ENCODE measurements at regions not wholly inside any gene's neighbourhood (a gene's known extent, or its start where the extent isn't known, plus 50 kb on each side); places are given as distances from the start of the nearest gene placed in this dataset.

GRCh38 chr13:107301724-107302374 lies 733.9 kb upstream of the ARGLU1 start:
- DNase-seq (ENCODE audit: low read depth in 1 of 2, low spot score in 1 of 2): no peak
- in situ Hi-C loops (cut with HindIII; ENCODE audit: low pct_unique_long_range_greater_than_20kb, low sequenced_read_pairs): no loop called here
- no peak for TF ChIP-seq JUND (IDR thresholded peaks at IDR 0.05; ENCODE audit: low read depth)

GRCh38 chr13:107299717-107300116 lies 731.8 kb upstream of the ARGLU1 start:
- TF ChIP-seq JUND (IDR thresholded peaks at IDR 0.05; ENCODE audit: low read depth): no peak
- in situ Hi-C loops (cut with HindIII; ENCODE audit: low pct_unique_long_range_greater_than_20kb, low sequenced_read_pairs): no loop called here
- no peak for DNase-seq (ENCODE audit: low read depth in 1 of 2, low spot score in 1 of 2)

GRCh38 chr13:107296804-107297203 lies 728.9 kb upstream of the ARGLU1 start:
- DNase-seq (ENCODE audit: low read depth in 1 of 2, low spot score in 1 of 2): no peak
- no peak for TF ChIP-seq JUND (IDR thresholded peaks at IDR 0.05; ENCODE audit: low read depth)
- in situ Hi-C loops (cut with HindIII; ENCODE audit: low pct_unique_long_range_greater_than_20kb, low sequenced_read_pairs): no loop called here

GRCh38 chr13:107295416-107296140 lies 727.6 kb upstream of the ARGLU1 start:
- DNase-seq (ENCODE audit: low read depth in 1 of 2, low spot score in 1 of 2): no peak
- in situ Hi-C loops (cut with HindIII; ENCODE audit: low pct_unique_long_range_greater_than_20kb, low sequenced_read_pairs): no loop called here
- TF ChIP-seq JUND (IDR thresholded peaks at IDR 0.05; ENCODE audit: low read depth): no peak

GRCh38 chr13:107293924-107294323 lies 726.0 kb upstream of the ARGLU1 start:
- in situ Hi-C loops (cut with HindIII; ENCODE audit: low pct_unique_long_range_greater_than_20kb, low sequenced_read_pairs): no loop called here
- no peak for TF ChIP-seq JUND (IDR thresholded peaks at IDR 0.05; ENCODE audit: low read depth)
- DNase-seq (ENCODE audit: low read depth in 1 of 2, low spot score in 1 of 2): no peak

GRCh38 chr13:107291875-107292274 lies 723.9 kb upstream of the ARGLU1 start:
- DNase-seq (ENCODE audit: low read depth in 1 of 2, low spot score in 1 of 2): peak in 1 of 2 experiments; percentile 44

GRCh38 chr13:107289540-107289939 lies 721.6 kb upstream of the ARGLU1 start:
- no peak for TF ChIP-seq JUND (IDR thresholded peaks at IDR 0.05; ENCODE audit: low read depth)
- DNase-seq (ENCODE audit: low read depth in 1 of 2, low spot score in 1 of 2): no peak
- in situ Hi-C loops (cut with HindIII; ENCODE audit: low pct_unique_long_range_greater_than_20kb, low sequenced_read_pairs): no loop called here

More at GRCh38 chr13:107291875-107292274, 723.9 kb upstream of the ARGLU1 start:
- in situ Hi-C loops (cut with HindIII; ENCODE audit: low pct_unique_long_range_greater_than_20kb, low sequenced_read_pairs): no loop called here
- no peak for TF ChIP-seq JUND (IDR thresholded peaks at IDR 0.05; ENCODE audit: low read depth)

GRCh38 chr13:107284173-107284572 lies 716.2 kb upstream of the ARGLU1 start:
- no peak for TF ChIP-seq JUND (IDR thresholded peaks at IDR 0.05; ENCODE audit: low read depth)
- in situ Hi-C loops (cut with HindIII; ENCODE audit: low pct_unique_long_range_greater_than_20kb, low sequenced_read_pairs): no loop called here
- DNase-seq (ENCODE audit: low read depth in 1 of 2, low spot score in 1 of 2): no peak

GRCh38 chr13:107277911-107278310 lies 710.0 kb upstream of the ARGLU1 start:
- DNase-seq (ENCODE audit: low read depth in 1 of 2, low spot score in 1 of 2): no peak
- TF ChIP-seq JUND (IDR thresholded peaks at IDR 0.05; ENCODE audit: low read depth): no peak
- in situ Hi-C loops (cut with HindIII; ENCODE audit: low pct_unique_long_range_greater_than_20kb, low sequenced_read_pairs): no loop called here

GRCh38 chr13:107276936-107277335 lies 709.0 kb upstream of the ARGLU1 start:
- no peak for DNase-seq (ENCODE audit: low read depth in 1 of 2, low spot score in 1 of 2)
- TF ChIP-seq JUND (IDR thresholded peaks at IDR 0.05; ENCODE audit: low read depth): no peak
- in situ Hi-C loops (cut with HindIII; ENCODE audit: low pct_unique_long_range_greater_than_20kb, low sequenced_read_pairs): no loop called here

GRCh38 chr13:107275945-107276614 lies 708.1 kb upstream of the ARGLU1 start:
- no peak for DNase-seq (ENCODE audit: low read depth in 1 of 2, low spot score in 1 of 2)
- in situ Hi-C loops (cut with HindIII; ENCODE audit: low pct_unique_long_range_greater_than_20kb, low sequenced_read_pairs): no loop called here
- no peak for TF ChIP-seq JUND (IDR thresholded peaks at IDR 0.05; ENCODE audit: low read depth)

- TF ChIP-seq JUND (IDR thresholded peaks at IDR 0.05; ENCODE audit: low read depth): no peak
- DNase-seq (ENCODE audit: low read depth in 1 of 2, low spot score in 1 of 2): no peak
- in situ Hi-C loops (cut with HindIII; ENCODE audit: low pct_unique_long_range_greater_than_20kb, low sequenced_read_pairs): no loop called here
These were observed 707.4 kb upstream of the ARGLU1 start for GRCh38 chr13:107275312-107275711.

GRCh38 chr13:107271227-107271626 lies 703.3 kb upstream of the ARGLU1 start:
- in situ Hi-C loops (cut with HindIII; ENCODE audit: low pct_unique_long_range_greater_than_20kb, low sequenced_read_pairs): no loop called here
- DNase-seq (ENCODE audit: low read depth in 1 of 2, low spot score in 1 of 2): peak in 1 of 2 experiments; percentile 11

More at GRCh38 chr13:107271227-107271626, 703.3 kb upstream of the ARGLU1 start:
- TF ChIP-seq JUND (IDR thresholded peaks at IDR 0.05; ENCODE audit: low read depth): no peak
